Fibroblast of pulmonary artery (primary cell): ENCODE measurements at regions not wholly inside any gene's neighbourhood (a gene's known extent, or its start where the extent isn't known, plus 50 kb on each side); places are given as distances from the start of the nearest gene placed in this dataset.

Experiments
- DNase-seq: peaks from one replicate; pipeline ENCODE4 v3.0.0-alpha.2; 2010; ENCODE audit warnings: low read depth
- H3K4me3 ChIP-seq: replicated peaks from 2 replicates; pipeline ENCODE4 v1.5.1; 2011; ENCODE audit warnings: low read depth, mild to moderate bottlenecking, control low read depth, low read length, moderate library complexity
- CTCF ChIP-seq: IDR thresholded peaks from 2 replicates; pipeline ENCODE4 v1.5.1; 2011; ENCODE audit warnings: mild to moderate bottlenecking, control low read depth, low read length, inconsistent platforms; ENCODE audit errors: missing control alignments

- H3K4me3 ChIP-seq, result no peak overlapping the region
- no peak for TF ChIP-seq CTCF
- peak; percentile 66 for DNase-seq
Measured at GRCh38 chr22:22168190-22168940, 76.2 kb upstream of the VPREB1 start.

DNA sequence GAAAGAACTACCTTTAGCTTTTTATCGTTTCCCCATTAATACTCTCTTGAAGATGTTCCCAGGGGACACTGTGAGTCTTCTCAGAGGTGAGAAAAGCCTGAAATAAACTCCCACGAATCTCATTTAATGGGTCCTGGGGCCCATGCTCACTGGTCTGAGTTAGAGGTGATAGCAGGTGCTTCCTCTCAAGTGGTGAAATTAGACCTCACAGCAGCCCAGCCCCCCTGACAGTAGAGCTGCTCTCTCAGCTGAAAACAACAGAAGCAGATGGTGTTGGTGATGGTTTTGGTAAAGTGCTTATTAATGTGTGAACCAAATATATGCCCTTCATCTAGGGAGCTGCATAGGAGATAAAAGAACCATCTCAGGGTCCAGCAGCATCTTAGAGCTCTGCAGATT is 76.8 kb upstream of the VPREB1 start:
- TF ChIP-seq CTCF, result no peak
- H3K4me3 ChIP-seq, result no peak overlapping the region
- DNase-seq, result no peak

GRCh38 chr22:22166941-22167713 is 77.5 kb upstream of the VPREB1 start:
- no peak for TF ChIP-seq CTCF
- no peak for DNase-seq
- H3K4me3 ChIP-seq, result no peak overlapping the region

DNA sequence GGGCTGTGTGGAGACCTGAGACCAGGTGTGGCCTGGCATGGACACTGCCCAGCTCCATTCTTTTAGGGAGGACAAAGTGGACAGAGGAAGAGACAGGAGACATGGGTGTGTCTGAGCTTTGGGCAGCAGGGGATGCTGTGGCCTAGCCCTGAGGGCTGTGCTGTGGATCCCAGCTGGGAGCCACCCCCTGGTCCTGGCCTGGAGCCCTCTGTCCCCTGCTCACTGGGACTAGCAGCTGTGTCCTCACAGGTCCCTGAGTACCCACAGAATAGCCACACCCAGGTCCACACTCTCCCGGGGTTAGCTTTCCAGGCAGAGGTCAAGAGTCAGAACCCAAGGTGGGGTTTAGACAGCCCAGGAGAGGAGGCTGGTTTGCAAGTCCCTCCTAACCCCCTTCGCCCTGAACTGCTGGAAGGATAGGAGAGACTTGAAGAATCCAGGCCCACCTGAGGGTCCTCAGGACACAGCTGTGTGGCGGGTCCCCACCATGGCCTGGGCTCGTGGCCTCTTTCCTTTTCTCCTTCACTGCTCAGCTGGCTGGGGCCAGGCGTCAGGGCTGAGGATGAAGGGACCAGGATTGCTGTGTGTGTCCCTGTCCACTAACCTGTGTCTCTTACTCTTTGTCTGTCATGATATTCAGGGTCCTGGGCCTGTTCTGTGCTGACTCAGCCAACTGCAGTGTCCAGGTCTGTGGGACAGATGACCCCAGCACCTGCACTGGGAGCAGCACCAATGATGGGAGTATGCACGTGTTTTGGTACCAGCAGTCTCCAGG is 78.5 kb upstream of the VPREB1 start:
- no peak for DNase-seq
- no peak overlapping the region for H3K4me3 ChIP-seq
- TF ChIP-seq CTCF, result no peak

GRCh38 chr22:22164541-22165272 is 79.9 kb upstream of the VPREB1 start:
- no peak for TF ChIP-seq CTCF
- no peak for DNase-seq
- no peak overlapping the region for H3K4me3 ChIP-seq
